ENCODE measurements at regions not wholly inside any gene's neighbourhood (a gene's known extent, or its start where the extent isn't known, plus 50 kb on each side); places are given as distances from the start of the nearest gene placed in this dataset.
A peak's percentile ranks its signal among the peaks of the same experiment; 100 is the strongest.
"Not testable (repeated sequence)": the region's sequence is repeated elsewhere in the genome, so short reads cannot be mapped to it uniquely, and the experiment has no call there.

DNA sequence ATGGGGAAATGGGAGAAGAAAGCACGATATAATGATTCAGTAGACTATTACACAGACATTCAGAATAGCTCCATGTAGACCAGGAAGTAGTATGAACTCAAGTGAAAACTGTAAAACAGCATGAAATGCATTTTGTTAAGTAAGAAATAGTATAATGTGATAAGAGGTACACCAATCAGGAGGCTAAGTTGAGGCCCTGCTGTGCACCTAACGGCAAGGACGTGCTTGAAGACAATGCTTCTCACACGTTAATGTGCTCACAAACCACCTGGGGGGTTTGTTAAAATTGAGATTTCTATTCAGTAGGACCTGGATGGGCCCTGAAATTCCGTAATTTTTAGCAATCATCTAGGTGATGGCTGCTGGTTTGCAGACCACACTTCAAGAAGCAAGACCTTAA lies 178.9 kb upstream of the SULF2 start:
- 55 to 61% methylated on average over 3 of the region's 5 CpGs for WGBS, 2 experiments (ENCODE audit: insufficient coverage in 2 of 2)
- Histone ChIP-seq H3K4me1 (ENCODE audit: control insufficient read depth, insufficient read depth, low read length, poor library complexity, severe bottlenecking) (peaks cover 8% of the 10 kb centered on the region), H3K9me3 (ENCODE audit: control insufficient read depth, low read length) (no peaks in the 10 kb centered on the region), H3K36me3 (ENCODE audit: control insufficient read depth, insufficient read depth, low read length) (no peaks in the 10 kb centered on the region), H3K27ac (ENCODE audit: low read depth, low read length, severe bottlenecking) (no peak overlapping the region), H3K4me3 (ENCODE audit: extremely low read depth, insufficient read depth, low read length, poor library complexity, severe bottlenecking) (no peak overlapping the region)

DNA sequence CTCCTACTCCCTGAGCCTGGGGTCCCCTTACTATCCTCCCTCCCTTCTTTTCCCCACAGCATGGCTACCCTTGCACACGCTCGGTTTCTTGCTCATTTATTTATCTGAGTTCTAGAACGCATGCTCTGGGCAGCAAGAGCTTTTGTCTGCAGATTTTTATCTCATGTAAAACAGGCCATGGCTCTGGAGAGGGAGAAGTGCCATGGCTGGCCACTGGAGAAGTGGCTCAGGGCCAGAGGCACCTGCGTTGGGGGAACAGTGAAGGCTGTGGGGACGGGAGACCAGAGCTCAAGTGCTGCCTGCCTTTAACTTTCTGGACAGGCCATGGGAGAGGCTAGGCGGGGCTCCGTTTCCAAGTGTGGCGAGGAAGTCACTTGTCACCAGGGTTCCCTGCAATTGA lies 177.7 kb upstream of the SULF2 start:
- Histone ChIP-seq H3K4me1 (ENCODE audit: control insufficient read depth, insufficient read depth, low read length, poor library complexity, severe bottlenecking) (peaks cover 8% of the 10 kb centered on the region), H3K27ac (ENCODE audit: low read depth, low read length, severe bottlenecking) (no peak overlapping the region), H3K4me3 (ENCODE audit: extremely low read depth, insufficient read depth, low read length, poor library complexity, severe bottlenecking) (no peak overlapping the region), H3K9me3 (ENCODE audit: control insufficient read depth, low read length) (no peaks in the 10 kb centered on the region), H3K36me3 (ENCODE audit: control insufficient read depth, insufficient read depth, low read length) (no peaks in the 10 kb centered on the region)
- 86 to 91% methylated on average over 5 to 8 of the region's 8 CpGs for WGBS, 2 experiments (ENCODE audit: insufficient coverage in 2 of 2)

DNA sequence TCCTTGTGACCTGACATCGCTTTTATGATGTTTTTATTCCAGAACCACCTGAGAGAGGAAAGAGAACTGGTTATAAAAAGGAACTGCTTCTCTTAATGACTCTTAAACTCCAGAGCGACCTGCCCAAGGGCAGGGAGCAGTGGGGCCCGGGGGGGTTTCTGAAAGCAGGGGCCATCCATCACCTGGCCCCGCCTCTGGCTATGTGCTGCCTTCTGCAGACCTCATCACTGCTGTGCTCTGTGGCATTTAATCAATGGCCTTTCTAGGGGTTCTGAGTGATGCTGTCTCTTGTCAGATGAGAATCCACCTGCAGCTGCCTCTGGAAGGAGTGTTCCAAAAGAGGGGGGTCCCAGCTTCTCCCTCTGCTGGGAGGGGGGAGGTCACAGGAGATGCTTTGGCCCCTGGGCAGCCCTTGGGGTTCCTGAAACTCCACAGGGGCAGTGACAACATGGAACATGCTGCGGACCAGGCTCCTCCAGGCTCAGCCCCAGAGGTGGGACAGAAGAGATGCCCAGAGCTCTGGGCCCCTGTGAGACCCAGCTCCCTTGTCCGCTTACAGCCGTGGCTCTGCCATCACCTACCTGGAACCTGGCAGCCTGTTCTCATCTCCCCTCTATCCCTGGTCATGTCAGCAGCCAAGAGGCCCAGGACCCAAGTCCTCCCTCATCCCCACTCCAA lies 177.1 kb upstream of the SULF2 start:
- Histone ChIP-seq H3K4me1 (ENCODE audit: control insufficient read depth, insufficient read depth, low read length, poor library complexity, severe bottlenecking) (peaks cover 8% of the 10 kb centered on the region), H3K4me3 (ENCODE audit: extremely low read depth, insufficient read depth, low read length, poor library complexity, severe bottlenecking) (no peak overlapping the region), H3K9me3 (ENCODE audit: control insufficient read depth, low read length) (no peaks in the 10 kb centered on the region), H3K27ac (ENCODE audit: low read depth, low read length, severe bottlenecking) (no peak overlapping the region), H3K36me3 (ENCODE audit: control insufficient read depth, insufficient read depth, low read length) (no peaks in the 10 kb centered on the region)
- WGBS, 2 experiments (ENCODE audit: insufficient coverage in 2 of 2), result 91 to 94% methylated on average over 6 to 7 of the region's 7 CpGs

DNA sequence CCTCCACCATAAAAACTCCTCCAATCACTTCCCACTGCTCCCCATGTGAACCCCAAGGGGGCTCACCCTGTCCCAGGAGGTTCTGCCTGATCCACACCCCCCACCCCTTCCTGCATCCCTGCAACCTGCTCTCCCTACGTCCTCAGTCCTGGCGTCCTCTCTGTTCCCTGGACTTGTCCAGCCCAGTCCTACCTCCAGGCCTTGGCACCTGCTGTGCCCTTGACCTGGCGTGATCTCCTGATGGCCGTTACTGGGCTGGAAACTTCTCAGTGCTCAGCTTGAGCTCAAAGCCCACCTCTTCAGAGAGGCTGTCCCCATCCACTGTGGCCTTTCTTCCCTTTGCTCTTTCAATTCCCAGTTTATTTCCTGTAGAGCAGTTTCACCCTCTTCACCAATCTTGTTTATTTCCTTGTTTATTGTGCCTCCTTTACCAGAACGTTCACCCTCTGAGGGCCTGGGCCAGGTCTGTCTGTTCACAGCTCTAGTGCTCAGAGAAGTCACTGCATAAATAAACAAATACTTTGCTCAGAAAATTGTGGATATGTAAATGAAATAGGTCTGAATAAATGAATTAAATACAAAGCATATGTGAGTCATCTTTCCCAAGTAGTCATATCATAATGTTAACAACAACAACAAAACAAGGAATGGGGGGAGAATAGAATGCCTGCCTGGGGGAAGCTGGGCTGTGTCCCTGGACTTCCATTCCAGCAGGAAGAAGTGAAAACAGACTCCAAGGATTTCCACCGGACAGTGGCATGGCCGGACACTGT lies 175.7 kb upstream of the SULF2 start:
- H3K4me1 ChIP-seq (ENCODE audit: control insufficient read depth, insufficient read depth, low read length, poor library complexity, severe bottlenecking), result peaks cover 16% of the 10 kb centered on the region
- 85 to 98% methylated on average over 4 to 7 of the region's 7 CpGs for WGBS, 2 experiments (ENCODE audit: insufficient coverage in 2 of 2)
- no peak overlapping the region for H3K4me3 ChIP-seq (ENCODE audit: extremely low read depth, insufficient read depth, low read length, poor library complexity, severe bottlenecking)
- H3K9me3 ChIP-seq (ENCODE audit: control insufficient read depth, low read length), result no peaks in the 10 kb centered on the region
- no peaks in the 10 kb centered on the region for H3K36me3 ChIP-seq (ENCODE audit: control insufficient read depth, insufficient read depth, low read length)
- H3K27ac ChIP-seq (ENCODE audit: low read depth, low read length, severe bottlenecking), result no peak overlapping the region

DNA sequence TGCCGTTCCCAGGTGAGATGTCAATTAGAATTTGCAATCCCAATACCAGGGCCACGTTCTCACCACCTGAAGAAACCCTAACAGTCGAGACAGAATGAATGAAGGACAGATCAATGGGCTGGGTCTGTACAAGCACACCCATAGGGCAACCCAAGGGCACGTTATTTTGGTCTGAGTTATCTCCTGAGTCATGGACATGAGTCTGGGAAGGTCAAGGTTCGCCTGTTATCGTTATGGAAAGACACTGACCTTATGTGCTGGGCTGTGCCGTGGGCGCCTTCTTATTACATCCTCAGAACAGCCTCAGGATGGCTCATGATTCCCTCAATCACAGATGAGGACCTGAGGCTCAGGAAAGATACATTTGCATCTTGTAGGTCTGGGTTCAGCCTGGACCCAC lies 175.0 kb upstream of the SULF2 start:
- H3K36me3 ChIP-seq (ENCODE audit: control insufficient read depth, insufficient read depth, low read length), result no peaks in the 10 kb centered on the region
- no peak overlapping the region for H3K4me3 ChIP-seq (ENCODE audit: extremely low read depth, insufficient read depth, low read length, poor library complexity, severe bottlenecking)
- H3K9me3 ChIP-seq (ENCODE audit: control insufficient read depth, low read length), result no peaks in the 10 kb centered on the region
- H3K27ac ChIP-seq (ENCODE audit: low read depth, low read length, severe bottlenecking), result no peak overlapping the region
- H3K4me1 ChIP-seq (ENCODE audit: control insufficient read depth, insufficient read depth, low read length, poor library complexity, severe bottlenecking), result peaks cover 17% of the 10 kb centered on the region
- WGBS, 2 experiments (ENCODE audit: insufficient coverage in 2 of 2), result 93% methylated on average over 7 to 8 of the region's 8 CpGs

DNA sequence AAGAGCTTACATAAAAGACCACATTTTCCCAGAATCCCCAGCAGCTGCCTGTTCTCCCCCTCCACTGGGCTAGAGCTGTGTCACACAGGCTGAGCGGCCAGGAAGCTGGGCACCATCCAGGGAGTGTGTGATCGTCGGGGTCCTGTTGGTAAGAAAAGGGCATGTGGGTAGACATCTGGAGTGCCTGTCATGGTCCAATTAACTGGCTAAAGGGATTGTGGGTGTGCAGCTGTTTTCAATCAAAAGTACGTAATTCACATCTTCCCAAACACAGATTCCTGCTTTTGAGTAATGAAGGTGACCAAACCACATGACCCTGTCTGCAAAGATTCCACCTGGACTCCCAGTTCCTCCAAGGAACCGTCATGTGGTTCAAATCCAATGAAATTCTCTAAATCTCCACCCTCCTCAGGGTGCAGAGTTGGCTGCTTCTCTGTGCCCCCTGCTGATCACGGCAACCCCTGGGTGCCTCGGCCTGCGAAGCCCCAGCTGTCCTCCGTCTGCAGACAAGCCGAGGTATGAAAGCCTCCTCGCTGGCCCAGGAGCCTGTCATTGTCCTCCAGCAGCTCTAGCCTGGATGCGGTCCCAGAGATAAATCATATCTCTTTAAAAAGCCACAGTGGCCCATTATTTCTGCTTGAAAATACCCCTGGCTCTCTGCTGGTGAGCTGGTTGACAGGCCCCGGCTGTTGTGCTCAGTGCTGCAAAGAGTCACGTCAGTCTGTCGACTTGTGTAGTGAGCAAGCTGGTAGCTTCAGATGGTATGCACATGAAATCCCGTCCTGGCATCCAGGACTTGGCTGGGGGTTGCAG lies 172.9 kb upstream of the SULF2 start:
- not testable (repeated sequence) for H3K36me3 ChIP-seq (ENCODE audit: control insufficient read depth, insufficient read depth, low read length); H3K9me3 ChIP-seq (ENCODE audit: control insufficient read depth, low read length); H3K4me3 ChIP-seq (ENCODE audit: extremely low read depth, insufficient read depth, low read length, poor library complexity, severe bottlenecking); H3K27ac ChIP-seq (ENCODE audit: low read depth, low read length, severe bottlenecking)
- WGBS, 2 experiments (ENCODE audit: insufficient coverage in 2 of 2), result 89 to 91% methylated on average over 6 to 9 of the region's 16 CpGs
- peaks cover 15% of the 10 kb centered on the region for H3K4me1 ChIP-seq (ENCODE audit: control insufficient read depth, insufficient read depth, low read length, poor library complexity, severe bottlenecking)

DNA sequence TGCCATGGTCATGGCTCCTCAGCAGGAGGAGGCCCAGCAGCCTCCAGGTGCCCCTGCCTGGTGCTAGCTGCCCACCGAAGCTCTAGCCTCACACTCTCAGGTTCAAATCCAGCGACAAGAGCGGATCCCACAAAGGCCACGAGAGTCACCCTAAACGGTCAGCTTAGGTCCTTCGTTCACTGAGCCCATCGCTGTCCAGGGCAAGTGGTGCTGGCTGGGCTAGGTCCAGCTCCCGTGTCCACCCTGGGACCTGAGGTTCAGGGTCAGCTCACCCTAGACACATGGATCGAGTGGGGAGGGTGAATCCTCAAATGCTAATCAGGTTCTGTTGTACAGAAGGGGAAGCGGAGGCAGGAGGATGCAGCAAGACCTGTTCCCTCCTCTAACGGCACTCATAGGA lies 171.9 kb upstream of the SULF2 start:
- Histone ChIP-seq H3K9me3 (ENCODE audit: control insufficient read depth, low read length) (no peaks in the 10 kb centered on the region), H3K27ac (ENCODE audit: low read depth, low read length, severe bottlenecking) (no peak overlapping the region), H3K4me1 (ENCODE audit: control insufficient read depth, insufficient read depth, low read length, poor library complexity, severe bottlenecking) (peaks cover 13% of the 10 kb centered on the region), H3K4me3 (ENCODE audit: extremely low read depth, insufficient read depth, low read length, poor library complexity, severe bottlenecking) (no peak overlapping the region), H3K36me3 (ENCODE audit: control insufficient read depth, insufficient read depth, low read length) (no peaks in the 10 kb centered on the region)
- 92 to 98% methylated on average over 10 to 11 of the region's 11 CpGs for WGBS, 2 experiments (ENCODE audit: insufficient coverage in 2 of 2)

DNA sequence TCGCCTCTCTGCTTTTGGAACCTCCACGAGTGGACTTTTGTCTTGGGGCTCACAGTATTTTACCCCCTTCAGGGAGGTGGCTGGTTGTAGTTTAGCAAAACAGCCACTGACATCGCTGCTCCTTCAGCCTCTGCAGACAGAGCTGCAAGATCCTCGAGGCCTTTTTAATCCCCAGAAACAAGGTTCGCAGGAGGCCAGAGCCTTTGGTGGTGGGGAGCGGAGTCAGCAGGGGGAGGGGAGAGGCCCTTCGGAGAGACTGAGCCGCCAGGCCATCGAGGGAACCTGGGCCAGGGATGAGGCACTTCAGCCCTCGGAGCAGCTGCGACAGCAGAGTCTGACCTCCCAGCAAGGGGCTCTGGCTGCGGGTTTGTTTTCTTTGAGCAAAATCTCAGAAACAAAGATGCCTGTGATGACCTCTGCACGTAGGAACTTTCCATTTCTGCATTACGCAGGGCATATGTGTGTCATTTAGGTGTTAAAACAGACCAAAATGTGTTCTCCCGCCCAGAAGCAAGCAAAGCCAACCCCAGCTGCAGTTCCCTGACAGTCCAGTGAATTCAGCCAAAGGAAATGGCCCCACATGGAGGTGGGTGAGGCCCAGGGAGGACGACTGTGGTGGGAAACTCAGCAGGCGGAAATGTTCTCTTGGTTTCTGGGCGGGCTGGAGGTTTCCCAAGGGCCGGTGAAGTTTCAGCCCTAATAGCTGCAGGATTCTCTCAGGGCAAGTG lies 171.2 kb upstream of the SULF2 start:
- H3K4me1 ChIP-seq (ENCODE audit: control insufficient read depth, insufficient read depth, low read length, poor library complexity, severe bottlenecking), result peaks cover 14% of the 10 kb centered on the region

DNA sequence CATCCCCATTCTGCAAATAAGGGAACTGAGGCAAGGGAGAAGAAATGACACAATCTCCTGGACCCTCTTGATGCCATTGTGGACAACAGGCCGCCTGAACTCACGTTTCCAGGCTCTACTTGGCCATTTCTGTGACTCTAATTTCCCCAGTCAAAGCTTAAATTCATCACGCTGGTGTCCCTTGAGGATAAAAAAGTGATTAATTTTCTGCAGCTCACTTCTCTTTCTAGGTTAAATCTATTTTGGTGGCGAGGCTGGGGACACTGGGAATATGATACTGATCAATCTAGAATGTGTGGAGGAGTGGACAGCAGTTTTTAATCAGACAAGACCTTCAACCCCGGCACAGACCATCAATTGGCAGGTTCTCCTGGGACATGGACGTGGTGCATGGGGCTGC lies 168.2 kb upstream of the SULF2 start:
- WGBS, 2 experiments (ENCODE audit: insufficient coverage in 2 of 2), result 85 to 100% methylated on average over 5 to 6 of the region's 6 CpGs
- Histone ChIP-seq H3K4me1 (ENCODE audit: control insufficient read depth, insufficient read depth, low read length, poor library complexity, severe bottlenecking) (peaks cover 18% of the 10 kb centered on the region), H3K27ac (ENCODE audit: low read depth, low read length, severe bottlenecking) (no peak overlapping the region), H3K36me3 (ENCODE audit: control insufficient read depth, insufficient read depth, low read length) (no peaks in the 10 kb centered on the region), H3K9me3 (ENCODE audit: control insufficient read depth, low read length) (no peaks in the 10 kb centered on the region), H3K4me3 (ENCODE audit: extremely low read depth, insufficient read depth, low read length, poor library complexity, severe bottlenecking) (no peak overlapping the region)

More for the DNA sequence above, 171.2 kb upstream of the SULF2 start:
- 75 to 76% methylated on average over 14 to 17 of the region's 19 CpGs for WGBS, 2 experiments (ENCODE audit: insufficient coverage in 2 of 2)
- Histone ChIP-seq H3K4me3 (ENCODE audit: extremely low read depth, insufficient read depth, low read length, poor library complexity, severe bottlenecking) (no peak overlapping the region), H3K27ac (ENCODE audit: low read depth, low read length, severe bottlenecking) (peak overlapping the region; percentile 37), H3K9me3 (ENCODE audit: control insufficient read depth, low read length) (no peaks in the 10 kb centered on the region), H3K36me3 (ENCODE audit: control insufficient read depth, insufficient read depth, low read length) (no peaks in the 10 kb centered on the region)

DNA sequence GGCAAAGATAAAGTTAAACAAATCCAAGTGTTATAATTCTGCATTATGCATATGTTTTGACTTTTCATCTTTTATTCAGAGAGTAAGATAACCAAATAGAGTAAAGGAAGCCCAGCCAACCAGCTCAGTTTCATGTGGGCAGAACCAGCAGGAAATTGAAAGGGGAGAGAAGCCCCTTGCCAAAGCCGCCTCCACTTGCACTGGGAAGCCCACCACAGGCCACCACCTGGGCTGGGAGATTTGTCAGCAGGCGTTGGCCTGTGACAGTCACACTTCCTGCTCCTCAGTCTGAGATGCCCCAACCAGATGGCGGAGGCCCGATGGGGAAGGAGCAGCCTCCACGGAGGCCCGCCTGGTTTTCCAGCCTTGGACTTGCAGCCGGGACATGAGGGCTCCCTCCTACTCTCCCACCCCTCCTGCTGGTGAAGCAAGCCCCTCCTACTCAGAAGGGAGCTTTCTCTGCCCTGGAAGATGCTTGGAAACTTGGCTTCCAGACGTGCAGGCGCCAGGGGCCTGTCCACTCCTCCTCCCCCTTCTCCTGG lies 166.8 kb upstream of the SULF2 start:
- Histone ChIP-seq H3K9me3 (ENCODE audit: control insufficient read depth, low read length) (no peaks in the 10 kb centered on the region), H3K27ac (ENCODE audit: low read depth, low read length, severe bottlenecking) (no peak overlapping the region)
- WGBS, 2 experiments (ENCODE audit: insufficient coverage in 2 of 2), result 86 to 90% methylated on average over 8 to 9 of the region's 9 CpGs

More for the DNA sequence above, 166.8 kb upstream of the SULF2 start:
- Histone ChIP-seq H3K36me3 (ENCODE audit: control insufficient read depth, insufficient read depth, low read length) (no peaks in the 10 kb centered on the region), H3K4me1 (ENCODE audit: control insufficient read depth, insufficient read depth, low read length, poor library complexity, severe bottlenecking) (peaks cover 18% of the 10 kb centered on the region), H3K4me3 (ENCODE audit: extremely low read depth, insufficient read depth, low read length, poor library complexity, severe bottlenecking) (no peak overlapping the region)
